Endothelial cell (in vitro differentiated cells): ENCODE measurements at regions not wholly inside any gene's neighbourhood (a gene's known extent, or its start where the extent isn't known, plus 50 kb on each side); places are given as distances from the start of the nearest gene placed in this dataset.
"Not testable (repeated sequence)": the region's sequence is repeated elsewhere in the genome, so short reads cannot be mapped to it uniquely, and the experiment has no call there.

Experiments used
- DNase-seq: peaks from one replicate; pipeline ENCODE4 v3.0.0; 2021; ENCODE audit warnings: low spot score
- H3K27ac Mint-ChIP-seq: one replicate; pipeline ENCODE4 v1.8.0; 2021; ENCODE audit warnings: mixed read lengths, inconsistent platforms; ENCODE audit not compliant: unreplicated experiment
- H3K27me3 Mint-ChIP-seq: one replicate; pipeline ENCODE4 v1.8.0; 2021; ENCODE audit warnings: mild to moderate bottlenecking, moderate library complexity, mixed read lengths, inconsistent platforms; ENCODE audit not compliant: unreplicated experiment
- H3K36me3 Mint-ChIP-seq: one replicate; pipeline ENCODE4 v1.8.0; 2021; ENCODE audit warnings: mild to moderate bottlenecking, low read depth, mixed read lengths, inconsistent platforms; ENCODE audit not compliant: unreplicated experiment
- H3K4me1 Mint-ChIP-seq: one replicate; pipeline ENCODE4 v1.8.0; 2021; ENCODE audit warnings: mild to moderate bottlenecking, mixed read lengths, inconsistent platforms; ENCODE audit not compliant: unreplicated experiment
- H3K4me3 Mint-ChIP-seq: one replicate; pipeline ENCODE4 v1.8.0; 2021; ENCODE audit warnings: mild to moderate bottlenecking, mixed read lengths, inconsistent platforms; ENCODE audit not compliant: unreplicated experiment
- H3K9me3 Mint-ChIP-seq: one replicate; pipeline ENCODE4 v1.8.0; 2021; ENCODE audit warnings: mixed read lengths, inconsistent platforms; ENCODE audit not compliant: unreplicated experiment
- CTCF ChIP-seq: fragments of 200-600 bp; sonication (generic); IDR thresholded peaks from one replicate; pipeline ENCODE4 v1.5.0; 2021; ENCODE audit warnings: antibody characterized with exemption; ENCODE audit not compliant: unreplicated experiment

- Mint-ChIP-seq H3K4me3 (no peak overlapping the region), H3K27ac (no peak overlapping the region), H3K4me1 (no peaks in the 10 kb centered on the region), H3K27me3 (no peaks in the 10 kb centered on the region), H3K36me3 (no peaks in the 10 kb centered on the region), H3K9me3 (no peaks in the 10 kb centered on the region)
- no peak for DNase-seq
- TF ChIP-seq CTCF, result no peak
Measured at GRCh38 chr3:34056951-34057390, 258.5 kb downstream of the PDCD6IP start.

- not testable (repeated sequence) for DNase-seq, H3K36me3 Mint-ChIP-seq, H3K4me1 Mint-ChIP-seq, H3K9me3 Mint-ChIP-seq, H3K27ac Mint-ChIP-seq, H3K27me3 Mint-ChIP-seq, H3K4me3 Mint-ChIP-seq
Measured at GRCh38 chr3:34060995-34061394, 262.6 kb downstream of the PDCD6IP start.

- Mint-ChIP-seq H3K27ac (no peak overlapping the region), H3K4me3 (no peak overlapping the region), H3K36me3 (no peaks in the 10 kb centered on the region), H3K9me3 (no peaks in the 10 kb centered on the region), H3K4me1 (peaks cover 7% of the 10 kb centered on the region), H3K27me3 (no peaks in the 10 kb centered on the region)
- no peak for DNase-seq
- TF ChIP-seq CTCF, result no peak
Measured at GRCh38 chr3:34065901-34066300, 267.5 kb downstream of the PDCD6IP start.

GRCh38 chr3:34066328-34066727, 267.9 kb downstream of the PDCD6IP start:
- no peaks in the 10 kb centered on the region for H3K27me3 Mint-ChIP-seq
- no peak for TF ChIP-seq CTCF
- H3K4me1 Mint-ChIP-seq, result peaks cover 11% of the 10 kb centered on the region
- no peak overlapping the region for H3K4me3 Mint-ChIP-seq
- H3K9me3 Mint-ChIP-seq, result no peaks in the 10 kb centered on the region
- no peak overlapping the region for H3K27ac Mint-ChIP-seq
- no peak for DNase-seq
- H3K36me3 Mint-ChIP-seq, result no peaks in the 10 kb centered on the region

- Mint-ChIP-seq H3K4me3 (no peak overlapping the region), H3K4me1 (peaks cover 18% of the 10 kb centered on the region), H3K9me3 (no peaks in the 10 kb centered on the region), H3K36me3 (no peaks in the 10 kb centered on the region), H3K27me3 (no peaks in the 10 kb centered on the region), H3K27ac (no peak overlapping the region)
- no peak for DNase-seq
- TF ChIP-seq CTCF, result no peak
Measured at GRCh38 chr3:34066999-34067398, 268.6 kb downstream of the PDCD6IP start.

GRCh38 chr3:34067536-34068051, 269.2 kb downstream of the PDCD6IP start:
- DNase-seq, result peak; percentile 22
- TF ChIP-seq CTCF, result no peak
- no peaks in the 10 kb centered on the region for H3K9me3 Mint-ChIP-seq
- H3K36me3 Mint-ChIP-seq, result no peaks in the 10 kb centered on the region
- H3K27ac Mint-ChIP-seq, result no peak overlapping the region
- no peak overlapping the region for H3K4me3 Mint-ChIP-seq
- peaks cover 23% of the 10 kb centered on the region for H3K4me1 Mint-ChIP-seq
- H3K27me3 Mint-ChIP-seq, result no peaks in the 10 kb centered on the region
